HG02970 (cell line): ENCODE measurements at regions not wholly inside any gene's neighbourhood (a gene's known extent, or its start where the extent isn't known, plus 50 kb on each side); places are given as distances from the start of the nearest gene placed in this dataset.

Experiments used
- ATAC-seq: cut with Tn5 transposase; IDR thresholded peaks from one replicate; pipeline ENCODE4 v1.9.1; 2021; ENCODE audit warnings: mild to moderate bottlenecking, moderate library complexity, moderate number of reproducible peaks; ENCODE audit not compliant: unreplicated experiment, low FRiP score

GRCh38 chr2:9139491-9140443 lies 66.8 kb upstream of the ASAP2 start:
- ATAC-seq, result no peak

- ATAC-seq, result no peak
Measured at GRCh38 chr2:9137379-9138150, 69.0 kb upstream of the ASAP2 start.

- no peak for ATAC-seq
Measured at GRCh38 chr2:9135822-9136558, 70.6 kb upstream of the ASAP2 start.

- ATAC-seq, result no peak
Measured at GRCh38 chr2:9127316-9127715, 79.3 kb upstream of the ASAP2 start.

- no peak for ATAC-seq
Measured at GRCh38 chr2:9126540-9126939, 80.1 kb upstream of the ASAP2 start.

GRCh38 chr2:9124231-9124741 lies 82.3 kb upstream of the ASAP2 start:
- ATAC-seq, result no peak

- no peak for ATAC-seq
Measured at GRCh38 chr2:9123069-9123468, 83.5 kb upstream of the ASAP2 start.

GRCh38 chr2:9122367-9122766 lies 84.2 kb upstream of the ASAP2 start:
- ATAC-seq, result no peak

GRCh38 chr2:9118383-9118960 lies 88.1 kb upstream of the ASAP2 start:
- no peak for ATAC-seq

GRCh38 chr2:9115229-9115628 lies 91.4 kb upstream of the ASAP2 start:
- no peak for ATAC-seq

GRCh38 chr2:9114458-9114857 lies 92.2 kb upstream of the ASAP2 start:
- no peak for ATAC-seq

- no peak for ATAC-seq
Measured at GRCh38 chr2:9113916-9114315, 92.7 kb upstream of the ASAP2 start.

GRCh38 chr2:9113262-9113661 lies 93.3 kb upstream of the ASAP2 start:
- ATAC-seq, result no peak

GRCh38 chr2:9112079-9112721 lies 94.4 kb upstream of the ASAP2 start:
- no peak for ATAC-seq

GRCh38 chr2:9110893-9111569 lies 95.6 kb upstream of the ASAP2 start:
- ATAC-seq, result no peak

GRCh38 chr2:9110346-9110884 lies 96.2 kb upstream of the ASAP2 start:
- ATAC-seq, result no peak

- no peak for ATAC-seq
Measured at GRCh38 chr2:9109871-9110270, 96.7 kb upstream of the ASAP2 start.

GRCh38 chr2:9108210-9108967 lies 98.2 kb upstream of the ASAP2 start:
- no peak for ATAC-seq
